Common myeloid progenitor, CD34-positive (primary cell): ENCODE measurements at regions not wholly inside any gene's neighbourhood (a gene's known extent, or its start where the extent isn't known, plus 50 kb on each side); places are given as distances from the start of the nearest gene placed in this dataset.
"Not testable (repeated sequence)": the region's sequence is repeated elsewhere in the genome, so short reads cannot be mapped to it uniquely, and the experiment has no call there.

ENCODE experiments used
- CTCF ChIA-PET: fragments of 350-600 bp; sonication (Branson Sonifier 250); formaldehyde crosslinking; loops from one replicate; lab custom pipeline; 2021; ENCODE audit warnings: antibody characterized with exemption; lab: Charles Lee
- POLR2A ChIA-PET: fragments of 350-600 bp; sonication (Branson Sonifier 250); formaldehyde crosslinking; loops from one replicate; lab custom pipeline; 2021; ENCODE audit warnings: antibody characterized with exemption; lab: Charles Lee
- DNase-seq, 3 donors: peaks; one replicate each; pipeline versions ENCODE4 v3.0.0 to v3.0.0-alpha.2; 2013
- H3K27ac ChIP-seq, 2 experiments: 1 replicate in 1 of 2; 2 replicates in 1 of 2; pipeline ENCODE4 v1.7.0; 2013; ENCODE audit warnings: inconsistent platforms in 2 of 2, low read length in 2 of 2, mild to moderate bottlenecking in 2 of 2, low read depth in 1 of 2, moderate library complexity in 1 of 2; ENCODE audit not compliant: severe bottlenecking in 2 of 2, insufficient read depth in 1 of 2, poor library complexity in 1 of 2
- H3K27me3 ChIP-seq, 5 experiments: replicated peaks in 2 of 5; 1 replicate in 3 of 5; 2 replicates in 2 of 5; pipeline versions ENCODE4 v1.6.1 to v1.7.0; 2013; ENCODE audit warnings: low read length in 4 of 5, mild to moderate bottlenecking in 2 of 5, moderate library complexity in 2 of 5, inconsistent platforms in 1 of 5; ENCODE audit not compliant: insufficient read depth in 5 of 5, control insufficient read depth in 4 of 5
- H3K36me3 ChIP-seq, 4 experiments: 1 replicate in 2 of 4; 2 replicates in 2 of 4; pipeline versions ENCODE4 v1.6.1 to v1.7.0; 2013; ENCODE audit warnings: low read length in 3 of 4, control low read depth in 1 of 4, mild to moderate bottlenecking in 1 of 4; ENCODE audit not compliant: control insufficient read depth in 4 of 4, insufficient read depth in 4 of 4
- H3K4me1 ChIP-seq, 4 experiments: 1 replicate in 3 of 4; 2 replicates in 1 of 4; pipeline versions ENCODE4 v1.6.1 to v1.7.1; 2013; ENCODE audit warnings: low read length in 3 of 4, mild to moderate bottlenecking in 3 of 4, control low read depth in 1 of 4, inconsistent platforms in 1 of 4, moderate library complexity in 1 of 4; ENCODE audit not compliant: control insufficient read depth in 4 of 4, insufficient read depth in 4 of 4; ENCODE audit errors: control extremely low read depth in 1 of 4
- H3K4me3 ChIP-seq, 7 experiments: 1 replicate in 4 of 7; 2 replicates in 3 of 7; pipeline versions ENCODE4 v1.5.1 to v1.7.0; 2013; ENCODE audit warnings: mild to moderate bottlenecking in 7 of 7, low read length in 6 of 7, moderate library complexity in 6 of 7, inconsistent platforms in 2 of 7, low read depth in 2 of 7, control low read depth in 1 of 7; ENCODE audit not compliant: insufficient read depth in 4 of 7, control insufficient read depth in 1 of 7; ENCODE audit errors: extremely low read depth in 1 of 7
- H3K9me3 ChIP-seq, 5 experiments: 1 replicate in 4 of 5; 2 replicates in 1 of 5; pipeline versions ENCODE4 v1.6.1 to v1.7.1; 2013; ENCODE audit warnings: low read length in 4 of 5, mild to moderate bottlenecking in 2 of 5, inconsistent platforms in 1 of 5, low read depth in 1 of 5, moderate library complexity in 1 of 5; ENCODE audit not compliant: control insufficient read depth in 4 of 5, insufficient read depth in 2 of 5; ENCODE audit errors: control extremely low read depth in 1 of 5
- WGBS: methylation state at CpG from one replicate; pipeline ENCODE4 v1.1.5; 2013; ENCODE audit not compliant: insufficient coverage; 5-methylcytosine and 5-hydroxymethylcytosine counted together

DNA sequence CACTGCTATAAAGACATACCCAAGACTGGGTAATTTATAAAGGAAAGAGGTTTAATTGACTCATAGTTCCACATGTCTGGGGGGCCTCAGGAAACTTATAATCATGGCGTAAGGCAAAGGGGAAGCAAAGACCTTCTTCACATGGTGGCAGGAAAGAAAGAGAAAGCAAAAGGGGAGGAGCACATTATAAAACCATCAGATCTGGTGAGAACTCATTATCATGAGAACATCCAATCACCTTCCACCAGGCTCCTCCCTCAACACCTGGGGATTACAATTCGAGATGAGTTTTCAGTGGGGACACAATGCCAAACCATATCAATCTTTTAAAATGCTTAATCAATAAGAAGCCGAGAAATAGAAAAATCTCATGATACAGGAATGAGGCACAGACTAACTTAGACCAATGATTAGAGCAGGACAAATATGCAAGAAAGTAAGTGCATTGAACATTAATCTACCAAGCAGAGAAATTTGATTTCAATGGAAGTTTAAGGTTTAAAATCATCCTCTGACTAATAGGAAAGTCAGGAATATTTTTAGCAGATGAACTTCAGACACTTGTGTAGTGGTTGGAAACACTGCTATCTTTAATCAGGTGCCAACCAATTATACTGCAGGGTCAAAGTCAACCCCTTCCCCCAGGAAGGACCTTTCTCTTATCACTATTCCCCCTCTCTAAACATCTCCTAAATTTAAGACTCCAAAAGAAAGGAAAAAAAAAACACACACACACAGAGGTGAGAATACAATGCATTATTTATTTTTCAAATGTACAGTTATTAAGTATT, 259.2 kb downstream of the IRS1 start:
- no peak for DNase-seq
- H3K9me3 ChIP-seq, result no peaks in the 10 kb centered on the region
- H3K27ac ChIP-seq, result no peak overlapping the region
- CTCF ChIA-PET, result no interaction called here
- POLR2A ChIA-PET, result no interaction called here
- no peak overlapping the region for H3K4me3 ChIP-seq
- H3K27me3 ChIP-seq, result no peaks in the 10 kb centered on the region
- no peaks in the 10 kb centered on the region for H3K36me3 ChIP-seq
- WGBS, result 100% methylated on average over 1 of the region's 3 CpGs
- no peaks in the 10 kb centered on the region for H3K4me1 ChIP-seq

DNA sequence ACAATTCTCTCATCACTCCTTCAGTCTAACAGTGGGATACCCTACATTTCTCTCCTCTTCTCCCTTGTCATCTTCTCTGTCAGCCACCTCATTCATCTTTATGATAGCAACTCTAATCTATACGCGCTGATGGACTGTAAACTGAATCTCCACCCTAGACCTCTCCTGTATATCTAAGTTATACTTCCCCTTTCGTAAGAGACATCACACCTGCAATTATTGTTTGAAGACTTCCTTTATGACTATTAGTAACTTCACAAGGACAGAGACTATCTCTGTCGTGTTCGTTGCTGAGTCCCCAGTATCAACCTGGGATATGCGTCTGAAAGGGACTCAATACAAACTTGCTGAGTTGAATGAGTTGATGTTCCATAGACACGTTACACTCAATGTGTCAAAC, 263.2 kb downstream of the IRS1 start:
- ChIA-PET CTCF (no interaction called here), POLR2A (no interaction called here)
- no peaks in the 10 kb centered on the region for H3K27me3 ChIP-seq
- no peaks in the 10 kb centered on the region for H3K4me1 ChIP-seq
- WGBS, result 88% methylated on average over 6 of the region's 7 CpGs
- no peaks in the 10 kb centered on the region for H3K9me3 ChIP-seq
- no peaks in the 10 kb centered on the region for H3K36me3 ChIP-seq
- H3K27ac ChIP-seq, result no peak overlapping the region
- no peak for DNase-seq
- no peak overlapping the region for H3K4me3 ChIP-seq

DNA sequence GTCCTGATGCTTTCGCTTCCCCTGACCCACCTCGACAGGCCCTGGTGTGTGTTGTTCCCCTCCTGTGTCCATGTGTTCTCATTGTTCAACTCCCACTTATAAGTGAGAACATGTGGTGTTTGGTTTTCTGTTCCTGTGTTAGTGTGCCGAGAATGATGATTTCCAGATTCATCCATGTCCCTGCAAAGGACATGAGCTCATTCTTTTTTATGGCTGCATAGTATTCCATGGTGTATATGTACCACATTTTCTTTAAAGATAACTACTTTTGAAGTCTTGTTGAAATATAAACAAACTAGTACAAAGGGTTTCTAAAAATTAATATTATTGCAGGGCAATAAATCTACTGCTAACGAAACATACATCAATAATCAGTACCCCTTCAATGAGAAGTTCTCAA, 266.6 kb downstream of the IRS1 start:
- CTCF ChIA-PET, H3K4me3 ChIP-seq, H3K36me3 ChIP-seq, H3K27ac ChIP-seq, H3K4me1 ChIP-seq, H3K9me3 ChIP-seq, DNase-seq, POLR2A ChIA-PET, H3K27me3 ChIP-seq: not testable (repeated sequence)
- no CpG with 5 or more reads among the region's 4 CpGs for WGBS

- no peak overlapping the region for H3K27ac ChIP-seq
- no peaks in the 10 kb centered on the region for H3K36me3 ChIP-seq
- 94% methylated on average over 9 of the region's 12 CpGs for WGBS
- H3K27me3 ChIP-seq, result peaks cover 0 to 2% (median 0%) of the 10 kb centered on the region in 5 experiments
- H3K4me1 ChIP-seq, result no peaks in the 10 kb centered on the region
- ChIA-PET POLR2A (no interaction called here), CTCF (no interaction called here)
- H3K4me3 ChIP-seq, result no peak overlapping the region
- no peak for DNase-seq
- H3K9me3 ChIP-seq, result no peaks in the 10 kb centered on the region
These were observed 268.4 kb downstream of the IRS1 start for GRCh38 chr2:226531061-226531810.

GRCh38 chr2:226529556-226529955, 270.1 kb downstream of the IRS1 start:
- Histone ChIP-seq H3K36me3 (no peaks in the 10 kb centered on the region), H3K27ac (no peak overlapping the region), H3K4me3 (no peak overlapping the region), H3K4me1 (no peaks in the 10 kb centered on the region), H3K9me3 (no peaks in the 10 kb centered on the region), H3K27me3 (peaks cover 0 to 2% (median 0%) of the 10 kb centered on the region in 5 experiments)
- no peak for DNase-seq
- 100% methylated on average over 1 of the region's 2 CpGs for WGBS
- ChIA-PET CTCF (no interaction called here), POLR2A (no interaction called here)

GRCh38 chr2:226526716-226527115, 272.9 kb downstream of the IRS1 start:
- Histone ChIP-seq H3K36me3 (no peaks in the 10 kb centered on the region), H3K27ac (no peak overlapping the region), H3K4me3 (no peak overlapping the region), H3K9me3 (no peaks in the 10 kb centered on the region), H3K4me1 (no peaks in the 10 kb centered on the region), H3K27me3 (peaks cover 0 to 2% (median 0%) of the 10 kb centered on the region in 5 experiments)
- 86% methylated on average over 1 of the region's 3 CpGs for WGBS
- POLR2A ChIA-PET, result no interaction called here
- no peak for DNase-seq
- CTCF ChIA-PET, result no interaction called here

- Histone ChIP-seq H3K36me3 (no peaks in the 10 kb centered on the region), H3K27me3 (no peaks in the 10 kb centered on the region), H3K4me3 (no peak overlapping the region), H3K27ac (no peak overlapping the region), H3K9me3 (no peaks in the 10 kb centered on the region), H3K4me1 (no peaks in the 10 kb centered on the region)
- DNase-seq, result no peak
- ChIA-PET POLR2A (no interaction called here), CTCF (no interaction called here)
- 86% methylated on average over 2 of the region's 2 CpGs for WGBS
These were observed 275.2 kb downstream of the IRS1 start for GRCh38 chr2:226524381-226524843.
